GM12878 (cell line): ENCODE measurements at regions not wholly inside any gene's neighbourhood (a gene's known extent, or its start where the extent isn't known, plus 50 kb on each side); places are given as distances from the start of the nearest gene placed in this dataset.

Experiments used
- ATAC-seq: fragments of 200-7000 bp; cut with Tn5 transposase; 3 replicates; pipeline ENCODE4 v1.9.1; 2020; ENCODE audit warnings: mild to moderate bottlenecking, moderate library complexity
- BruUV-seq: library from RNA; stranded (reverse); fragments of 400-500 nt; replicated peaks from 2 replicates; lab custom pipeline; 2021; lab: Mats Ljungman, UMichigan
- CTCF ChIA-PET: fragments of 300-600 bp; sonication (Branson Sonifier 250); formaldehyde crosslinking; extraction: SDS; loops from one replicate; lab custom pipeline; 2021; ENCODE audit warnings: inconsistent platforms; lab: Yijun Ruan, JAX
- POLR2A ChIA-PET: fragments of 350-600 bp; formaldehyde crosslinking; extraction: SDS; loops from one replicate; lab custom pipeline; 2021; ENCODE audit warnings: inconsistent platforms; lab: Charles Lee
- RAD21 ChIA-PET: fragments of 300-600 bp; sonication (Branson Sonifier 250); formaldehyde crosslinking; loops from one replicate; lab custom pipeline; 2023; ENCODE audit warnings: antibody characterized with exemption; ENCODE audit not compliant: unreplicated experiment; lab: Charles Lee
- SMC1A ChIA-PET: fragments of 300-600 bp; sonication (Branson Sonifier 250); formaldehyde crosslinking; loops from one replicate; lab custom pipeline; 2023; ENCODE audit not compliant: unreplicated experiment, uncharacterized antibody; lab: Charles Lee
- DNase-seq: peaks from one replicate; pipeline ENCODE4 v3.0.0-alpha.2; 2011; ENCODE audit warnings: low read depth, low spot score
- FAIRE-seq: peaks from 3 replicates; lab custom pipeline; 2011; peaks lifted over from hg19 to GRCh38; lab: Jason Lieb, UNC
- H2AFZ ChIP-seq: 2 replicates; pipeline ENCODE4 v1.6.0; 2011; ENCODE audit warnings: low read depth, low read length, control low read depth; ENCODE audit not compliant: control insufficient read depth
- H3K27ac ChIP-seq: 2 replicates; pipeline ENCODE4 v1.5.1; 2011; ENCODE audit warnings: control low read depth; ENCODE audit not compliant: control insufficient read depth, insufficient read depth
- H3K27me3 ChIP-seq, 2 experiments: replicated peaks in 1 of 2; 2 replicates each; pipeline versions ENCODE4 v1.6.0 to v1.6.1; 2011; ENCODE audit warnings: low read length in 1 of 2; ENCODE audit not compliant: control insufficient read depth in 2 of 2, insufficient read depth in 2 of 2
- H3K36me3 ChIP-seq, 2 experiments: 2 replicates each; pipeline ENCODE4 v1.5.1; 2011; ENCODE audit warnings: low read length in 1 of 2; ENCODE audit not compliant: control insufficient read depth in 2 of 2, insufficient read depth in 2 of 2
- H3K4me1 ChIP-seq: 2 replicates; pipeline ENCODE4 v1.6.1; 2011; ENCODE audit warnings: mild to moderate bottlenecking, low read length, moderate library complexity, mixed read lengths; ENCODE audit not compliant: control insufficient read depth, insufficient read depth
- H3K4me2 ChIP-seq: 2 replicates; pipeline ENCODE4 v1.6.0; 2011; ENCODE audit warnings: control low read depth; ENCODE audit not compliant: control insufficient read depth, insufficient read depth
- H3K4me3 ChIP-seq: fragments of 200-600 bp; sonication (generic); 2 replicates; pipeline ENCODE4 v1.5.1; 2016
- H3K79me2 ChIP-seq: 2 replicates; pipeline ENCODE4 v1.6.0; 2011; ENCODE audit warnings: low read length; ENCODE audit not compliant: control insufficient read depth, insufficient read depth
- H3K9ac ChIP-seq: 2 replicates; pipeline ENCODE4 v1.8.0; 2011; ENCODE audit warnings: low read length, control low read depth, mixed read lengths; ENCODE audit not compliant: control insufficient read depth, insufficient read depth
- H3K9me3 ChIP-seq: replicated peaks from 3 replicates; pipeline ENCODE4 v1.5.1; 2011; ENCODE audit warnings: mild to moderate bottlenecking, low read length; ENCODE audit not compliant: control insufficient read depth, insufficient read depth
- H4K20me1 ChIP-seq: 2 replicates; pipeline ENCODE4 v1.6.0; 2011; ENCODE audit not compliant: control insufficient read depth, insufficient read depth
- CBX5 ChIP-seq: sonication (generic); IDR thresholded peaks from 2 replicates; pipeline ENCODE4 v1.6.1; 2016; ENCODE audit warnings: low read depth, moderate library complexity, mild to moderate bottlenecking, inconsistent platforms
- FOXK2 ChIP-seq: fragments of 450-650 bp; IDR thresholded peaks from 2 replicates; pipeline ENCODE4 v1.6.1; 2017; ENCODE audit warnings: mild to moderate bottlenecking, moderate library complexity
- HDAC2 ChIP-seq: fragments of 200-600 bp; sonication (generic); IDR thresholded peaks from 2 replicates; pipeline ENCODE4 v1.6.1; 2017
- KDM1A ChIP-seq: fragments of 200-600 bp; sonication (generic); IDR thresholded peaks from 2 replicates; pipeline ENCODE4 v1.6.1; 2016; ENCODE audit warnings: borderline replicate concordance
- MEF2B ChIP-seq: fragments of 450-650 bp; IDR thresholded peaks from 2 replicates; pipeline ENCODE4 v1.6.1; 2018; ENCODE audit warnings: mild to moderate bottlenecking, moderate library complexity; ENCODE audit not compliant: partially characterized antibody, poor library complexity, severe bottlenecking
- MTA3 ChIP-seq: IDR thresholded peaks from 2 replicates; pipeline ENCODE4 v1.6.1; 2012; ENCODE audit warnings: low read length, inconsistent platforms, borderline replicate concordance
- NR2C2 ChIP-seq: IDR thresholded peaks from 2 replicates; pipeline ENCODE4 v1.6.1; 2011; ENCODE audit warnings: borderline replicate concordance, low read depth; ENCODE audit not compliant: control insufficient read depth, insufficient read length
- STAT1 ChIP-seq: fragments of 450-650 bp; conservative IDR thresholded peaks from 2 replicates; pipeline ENCODE4 v1.6.1; 2014; ENCODE audit warnings: antibody characterized with exemption, mild to moderate bottlenecking
- ZNF274 ChIP-seq: IDR thresholded peaks from one replicate; pipeline ENCODE4 v1.8.0; 2011; ENCODE audit not compliant: insufficient read length, insufficient read depth
- ZSCAN29 ChIP-seq: fragments of 450-650 bp; IDR thresholded peaks from 2 replicates; pipeline ENCODE4 v1.6.1; 2017; ENCODE audit warnings: mild to moderate bottlenecking, moderate library complexity
- WGBS: methylation state at CpG from one replicate; pipeline ENCODE4 v1.1.6; 2016; ENCODE audit warnings: low lambda C conversion rate; ENCODE audit not compliant: insufficient replicate concordance, insufficient coverage; ENCODE audit errors: missing lambda C conversion rate; 5-methylcytosine and 5-hydroxymethylcytosine counted together
- in situ Hi-C: fragments of 300-500 bp; cut with MboI; formaldehyde crosslinking; loops from 9 replicates; pipeline ENCODE4 v1.14.3; 2018; ENCODE audit warnings: mixed read lengths
- intact Hi-C: fragments of 100-400 bp; cut with micrococcal nuclease; formaldehyde crosslinking; loops from one replicate; pipeline ENCODE4 v1.14.2; 2022; ENCODE audit not compliant: unreplicated experiment
- TF ChIP-seq, protein P1 (sequence below): fragments of 450-650 bp; IDR thresholded peaks from 2 replicates; pipeline ENCODE4 v1.6.1; 2014; ENCODE audit warnings: mild to moderate bottlenecking
- TF ChIP-seq, protein P2 (sequence below): fragments of 450-650 bp; formaldehyde crosslinking; IDR thresholded peaks from 2 replicates; pipeline ENCODE4 v1.4.0; 2022; ENCODE audit warnings: mild to moderate bottlenecking, moderate library complexity
- TF ChIP-seq, protein P3 (sequence below): IDR thresholded peaks from 2 replicates; pipeline ENCODE4 v1.6.1; 2011; ENCODE audit warnings: borderline replicate concordance, low read depth, mild to moderate bottlenecking, moderate library complexity, low read length; ENCODE audit not compliant: insufficient read depth, poor library complexity, severe bottlenecking
- TF ChIP-seq, protein P4 (sequence below): fragments of 150-350 bp; IDR thresholded peaks from 2 replicates; pipeline ENCODE4 v1.6.1; 2014; ENCODE audit warnings: mild to moderate bottlenecking, low read depth, low read length
- TF ChIP-seq, protein P5 (sequence below): fragments of 450-650 bp; IDR thresholded peaks from 2 replicates; pipeline ENCODE4 v1.6.1; 2018; ENCODE audit warnings: borderline replicate concordance, mild to moderate bottlenecking; ENCODE audit not compliant: partially characterized antibody

DNA sequence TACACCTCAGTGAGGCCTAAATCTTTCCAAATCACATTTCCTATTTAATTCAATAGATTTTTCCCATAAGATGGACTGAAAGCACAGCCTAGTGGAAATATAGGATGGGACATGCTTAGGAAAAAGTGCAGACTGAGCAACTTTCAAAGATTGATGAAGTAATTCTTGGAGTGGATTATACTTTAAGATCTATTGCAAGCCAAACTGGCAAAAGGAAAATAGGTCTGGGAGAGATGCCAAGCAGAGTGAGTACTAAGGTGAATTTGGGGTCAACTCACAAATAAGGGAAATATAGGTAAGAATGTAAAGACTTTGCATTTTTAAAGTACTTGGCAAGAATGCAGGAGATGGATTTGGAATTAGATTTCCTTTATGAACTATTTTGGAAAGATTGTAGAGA is 170.2 kb upstream of the FOXG1 start (continued):
- TF ChIP-seq, protein P1, sequence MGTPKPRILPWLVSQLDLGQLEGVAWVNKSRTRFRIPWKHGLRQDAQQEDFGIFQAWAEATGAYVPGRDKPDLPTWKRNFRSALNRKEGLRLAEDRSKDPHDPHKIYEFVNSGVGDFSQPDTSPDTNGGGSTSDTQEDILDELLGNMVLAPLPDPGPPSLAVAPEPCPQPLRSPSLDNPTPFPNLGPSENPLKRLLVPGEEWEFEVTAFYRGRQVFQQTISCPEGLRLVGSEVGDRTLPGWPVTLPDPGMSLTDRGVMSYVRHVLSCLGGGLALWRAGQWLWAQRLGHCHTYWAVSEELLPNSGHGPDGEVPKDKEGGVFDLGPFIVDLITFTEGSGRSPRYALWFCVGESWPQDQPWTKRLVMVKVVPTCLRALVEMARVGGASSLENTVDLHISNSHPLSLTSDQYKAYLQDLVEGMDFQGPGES: no peak
- TF ChIP-seq, protein P2, sequence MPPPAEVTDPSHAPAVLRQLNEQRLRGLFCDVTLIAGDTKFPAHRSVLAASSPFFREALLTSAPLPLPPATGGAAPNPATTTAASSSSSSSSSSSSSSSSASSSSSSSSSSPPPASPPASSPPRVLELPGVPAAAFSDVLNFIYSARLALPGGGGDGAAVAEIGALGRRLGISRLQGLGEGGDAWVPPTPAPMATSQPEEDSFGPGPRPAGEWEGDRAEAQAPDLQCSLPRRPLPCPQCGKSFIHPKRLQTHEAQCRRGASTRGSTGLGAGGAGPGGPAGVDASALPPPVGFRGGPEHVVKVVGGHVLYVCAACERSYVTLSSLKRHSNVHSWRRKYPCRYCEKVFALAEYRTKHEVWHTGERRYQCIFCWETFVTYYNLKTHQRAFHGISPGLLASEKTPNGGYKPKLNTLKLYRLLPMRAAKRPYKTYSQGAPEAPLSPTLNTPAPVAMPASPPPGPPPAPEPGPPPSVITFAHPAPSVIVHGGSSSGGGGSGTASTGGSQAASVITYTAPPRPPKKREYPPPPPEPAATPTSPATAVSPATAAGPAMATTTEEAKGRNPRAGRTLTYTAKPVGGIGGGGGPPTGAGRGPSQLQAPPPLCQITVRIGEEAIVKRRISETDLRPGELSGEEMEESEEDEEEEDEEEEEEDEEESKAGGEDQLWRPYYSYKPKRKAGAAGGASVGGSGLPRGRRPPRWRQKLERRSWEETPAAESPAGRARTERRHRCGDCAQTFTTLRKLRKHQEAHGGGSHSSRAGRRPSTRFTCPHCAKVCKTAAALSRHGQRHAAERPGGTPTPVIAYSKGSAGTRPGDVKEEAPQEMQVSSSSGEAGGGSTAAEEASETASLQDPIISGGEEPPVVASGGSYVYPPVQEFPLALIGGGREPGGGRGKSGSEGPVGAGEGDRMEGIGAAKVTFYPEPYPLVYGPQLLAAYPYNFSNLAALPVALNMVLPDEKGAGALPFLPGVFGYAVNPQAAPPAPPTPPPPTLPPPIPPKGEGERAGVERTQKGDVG (CRISPR knock-in tag): no peak
- no peak for TF ChIP-seq NR2C2
- TF ChIP-seq, protein P3, sequence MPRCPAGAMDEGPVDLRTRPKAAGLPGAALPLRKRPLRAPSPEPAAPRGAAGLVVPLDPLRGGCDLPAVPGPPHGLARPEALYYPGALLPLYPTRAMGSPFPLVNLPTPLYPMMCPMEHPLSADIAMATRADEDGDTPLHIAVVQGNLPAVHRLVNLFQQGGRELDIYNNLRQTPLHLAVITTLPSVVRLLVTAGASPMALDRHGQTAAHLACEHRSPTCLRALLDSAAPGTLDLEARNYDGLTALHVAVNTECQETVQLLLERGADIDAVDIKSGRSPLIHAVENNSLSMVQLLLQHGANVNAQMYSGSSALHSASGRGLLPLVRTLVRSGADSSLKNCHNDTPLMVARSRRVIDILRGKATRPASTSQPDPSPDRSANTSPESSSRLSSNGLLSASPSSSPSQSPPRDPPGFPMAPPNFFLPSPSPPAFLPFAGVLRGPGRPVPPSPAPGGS: no peak
- TF ChIP-seq, protein P4, sequence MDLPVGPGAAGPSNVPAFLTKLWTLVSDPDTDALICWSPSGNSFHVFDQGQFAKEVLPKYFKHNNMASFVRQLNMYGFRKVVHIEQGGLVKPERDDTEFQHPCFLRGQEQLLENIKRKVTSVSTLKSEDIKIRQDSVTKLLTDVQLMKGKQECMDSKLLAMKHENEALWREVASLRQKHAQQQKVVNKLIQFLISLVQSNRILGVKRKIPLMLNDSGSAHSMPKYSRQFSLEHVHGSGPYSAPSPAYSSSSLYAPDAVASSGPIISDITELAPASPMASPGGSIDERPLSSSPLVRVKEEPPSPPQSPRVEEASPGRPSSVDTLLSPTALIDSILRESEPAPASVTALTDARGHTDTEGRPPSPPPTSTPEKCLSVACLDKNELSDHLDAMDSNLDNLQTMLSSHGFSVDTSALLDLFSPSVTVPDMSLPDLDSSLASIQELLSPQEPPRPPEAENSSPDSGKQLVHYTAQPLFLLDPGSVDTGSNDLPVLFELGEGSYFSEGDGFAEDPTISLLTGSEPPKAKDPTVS: no peak

DNA sequence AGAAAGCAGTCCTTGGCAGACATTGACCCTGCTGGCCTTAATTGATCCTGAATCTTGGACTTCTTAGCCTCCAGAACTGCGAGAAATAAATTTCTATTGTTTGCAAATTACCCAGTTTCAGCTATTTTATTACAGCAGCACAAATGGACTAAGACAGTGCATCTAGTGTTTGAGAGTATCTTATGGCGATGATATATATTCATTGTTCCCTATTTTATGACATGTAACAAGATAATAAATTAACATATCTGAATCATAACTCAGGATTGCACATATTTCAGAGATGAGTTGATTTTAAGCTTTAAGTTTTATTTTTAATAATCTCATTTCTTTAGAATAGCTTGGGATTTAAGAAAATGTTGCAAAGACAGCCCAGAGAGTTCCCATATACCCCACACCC is 167.4 kb upstream of the FOXG1 start:
- no peak overlapping the region for H2AFZ ChIP-seq
- in situ Hi-C loops (no loop called here), intact Hi-C loops (no loop called here)
- ChIA-PET CTCF (no interaction called here), POLR2A (no interaction called here), RAD21 (no interaction called here), SMC1A (no interaction called here)
- no peak overlapping the region for H3K27ac ChIP-seq
- 2% methylated on average over 2 of the region's 2 CpGs for WGBS
- FAIRE-seq (no peak), ATAC-seq (no peak), DNase-seq (no peak)
- no peak overlapping the region for H3K4me3 ChIP-seq
- no peaks in the 10 kb centered on the region for H3K79me2 ChIP-seq
- H3K36me3 ChIP-seq: no peaks in the 10 kb centered on the region
- no peaks in the 10 kb centered on the region for H3K9me3 ChIP-seq
- H3K4me2 ChIP-seq: no peak overlapping the region
- no TSS peak for BruUV-seq
- H3K9ac ChIP-seq: no peak overlapping the region
- no peaks in the 10 kb centered on the region for H3K27me3 ChIP-seq
- H4K20me1 ChIP-seq: no peaks in the 10 kb centered on the region
- H3K4me1 ChIP-seq: no peaks in the 10 kb centered on the region
- TF ChIP-seq, protein P5, sequence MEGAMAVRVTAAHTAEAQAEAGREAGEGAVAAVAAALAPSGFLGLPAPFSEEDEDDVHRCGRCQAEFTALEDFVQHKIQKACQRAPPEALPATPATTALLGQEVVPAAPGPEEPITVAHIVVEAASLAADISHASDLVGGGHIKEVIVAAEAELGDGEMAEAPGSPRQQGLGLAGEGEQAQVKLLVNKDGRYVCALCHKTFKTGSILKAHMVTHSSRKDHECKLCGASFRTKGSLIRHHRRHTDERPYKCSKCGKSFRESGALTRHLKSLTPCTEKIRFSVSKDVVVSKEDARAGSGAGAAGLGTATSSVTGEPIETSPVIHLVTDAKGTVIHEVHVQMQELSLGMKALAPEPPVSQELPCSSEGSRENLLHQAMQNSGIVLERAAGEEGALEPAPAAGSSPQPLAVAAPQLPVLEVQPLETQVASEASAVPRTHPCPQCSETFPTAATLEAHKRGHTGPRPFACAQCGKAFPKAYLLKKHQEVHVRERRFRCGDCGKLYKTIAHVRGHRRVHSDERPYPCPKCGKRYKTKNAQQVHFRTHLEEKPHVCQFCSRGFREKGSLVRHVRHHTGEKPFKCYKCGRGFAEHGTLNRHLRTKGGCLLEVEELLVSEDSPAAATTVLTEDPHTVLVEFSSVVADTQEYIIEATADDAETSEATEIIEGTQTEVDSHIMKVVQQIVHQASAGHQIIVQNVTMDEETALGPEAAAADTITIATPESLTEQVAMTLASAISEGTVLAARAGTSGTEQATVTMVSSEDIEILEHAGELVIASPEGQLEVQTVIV: no peak
- no peak for TF ChIP-seq ZSCAN29
- TF ChIP-seq STAT1: no peak
- TF ChIP-seq HDAC2: no peak
- no peak for TF ChIP-seq CBX5
- TF ChIP-seq MTA3: no peak
- no peak for TF ChIP-seq KDM1A
- TF ChIP-seq ZNF274: no peak
- no peak for TF ChIP-seq MEF2B
- TF ChIP-seq FOXK2: no peak
